ENCODE measurements at regions not wholly inside any gene's neighbourhood (a gene's known extent, or its start where the extent isn't known, plus 50 kb on each side); places are given as distances from the start of the nearest gene placed in this dataset.

DNA sequence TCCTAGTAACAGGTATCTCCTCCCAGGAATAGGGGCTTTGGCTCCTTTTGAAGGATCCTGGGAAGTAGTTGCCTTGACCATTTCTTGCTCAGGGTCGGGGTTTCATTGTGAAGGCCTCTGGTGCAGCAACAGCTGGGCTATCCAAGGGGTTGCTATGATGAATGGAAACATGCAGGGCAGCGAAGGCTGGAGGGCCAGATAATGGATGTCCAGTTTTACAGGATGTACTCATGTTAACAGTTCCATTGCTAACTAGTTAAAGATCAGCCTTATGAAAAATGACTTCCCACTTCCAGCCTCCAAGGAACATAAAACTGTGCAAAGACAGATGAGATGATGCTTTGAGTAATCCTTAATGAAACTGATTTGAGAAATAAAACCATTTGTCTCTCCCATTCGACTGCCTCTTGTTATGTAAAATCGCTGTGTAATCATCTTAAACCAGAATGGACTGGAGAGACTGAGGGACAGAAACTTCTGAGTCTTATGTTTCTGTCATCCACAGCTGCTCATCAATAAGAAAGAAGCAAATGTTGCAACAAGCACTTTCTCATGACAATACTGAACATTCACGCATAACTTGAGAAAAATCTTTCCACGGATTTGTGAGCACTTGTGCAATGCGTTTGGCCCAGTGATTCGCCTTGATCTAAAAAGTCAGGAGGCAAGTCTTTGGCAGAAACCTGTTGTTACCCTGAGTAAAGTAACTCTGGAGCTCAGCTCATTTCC lies 473.5 kb upstream of the RGMA start:
- ATAC-seq (no peak), DNase-seq (no peak)
- Histone ChIP-seq H3K9me3 (ENCODE audit: control insufficient read depth in 2 of 3, low read length in 3 of 3) (no peaks in the 10 kb centered on the region), H3K4me3 (ENCODE audit: low read length) (no peak overlapping the region), H3K27ac (ENCODE audit: low read depth, low read length) (no peak overlapping the region), H3K27me3 (ENCODE audit: control insufficient read depth in 2 of 2, insufficient read depth in 2 of 2, low read length in 2 of 2) (no peaks in the 10 kb centered on the region), H3K4me1 (ENCODE audit: control insufficient read depth in 2 of 2, insufficient read depth in 2 of 2, low read length in 2 of 2) (no peaks in the 10 kb centered on the region), H3K36me3 (ENCODE audit: control insufficient read depth in 2 of 3, insufficient read depth in 3 of 3, low read length in 3 of 3) (no peaks in the 10 kb centered on the region)
- H3K4me3 Mint-ChIP-seq, result no peak overlapping the region
- no peak overlapping the region for H3K27ac Mint-ChIP-seq
- CTCF ChIA-PET, result no interaction called here
- no peaks in the 10 kb centered on the region for H3K36me3 Mint-ChIP-seq
- POLR2A ChIA-PET, result no interaction called here
- H3K27me3 Mint-ChIP-seq, result peaks cover 0 to 17% (median 8%) of the 10 kb centered on the region in 5 donors
- intact Hi-C loops (cut with micrococcal nuclease), result no loop called here
- H3K9me3 Mint-ChIP-seq, result peaks cover 0 to 2% (median 0%) of the 10 kb centered on the region in 11 donors
- peaks cover 0 to 2% (median 0%) of the 10 kb centered on the region in 7 donors for H3K4me1 Mint-ChIP-seq

DNA sequence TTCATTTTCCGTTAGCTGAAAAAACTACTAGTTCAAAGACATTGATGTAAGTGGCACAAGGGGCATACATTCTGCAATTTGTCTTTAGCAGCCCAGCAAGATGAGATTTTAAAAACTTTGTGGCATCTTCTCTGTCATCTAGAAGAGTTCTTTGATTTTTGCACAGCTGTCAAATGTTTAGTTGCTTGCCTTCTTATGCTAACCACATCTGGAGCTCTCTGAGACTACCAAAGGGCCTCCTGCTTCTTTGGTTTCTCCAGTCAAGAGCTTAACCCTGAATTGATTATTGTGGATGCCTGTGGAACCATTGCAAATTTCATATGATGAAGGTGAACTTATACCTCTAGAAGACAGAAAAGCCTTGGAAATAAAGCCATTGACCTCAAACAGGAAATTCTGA lies 468.7 kb upstream of the RGMA start:
- H3K27ac ChIP-seq (ENCODE audit: low read depth, low read length), result no peak overlapping the region
- H3K4me1 Mint-ChIP-seq, result peaks cover 0 to 2% (median 0%) of the 10 kb centered on the region in 7 donors
- no peaks in the 10 kb centered on the region for H3K36me3 Mint-ChIP-seq
- H3K27ac Mint-ChIP-seq, result no peak overlapping the region
- H3K4me3 Mint-ChIP-seq, result no peak overlapping the region
- CTCF ChIA-PET, result no interaction called here
- no peak overlapping the region for H3K4me3 ChIP-seq (ENCODE audit: low read length)
- H3K27me3 Mint-ChIP-seq, result peaks cover 0 to 23% (median 8%) of the 10 kb centered on the region in 5 donors
- intact Hi-C loops (cut with micrococcal nuclease), result no loop called here
- no peaks in the 10 kb centered on the region for H3K4me1 ChIP-seq (ENCODE audit: control insufficient read depth in 2 of 2, insufficient read depth in 2 of 2, low read length in 2 of 2)
- no peak for DNase-seq
- ATAC-seq, result no peak
- H3K9me3 ChIP-seq (ENCODE audit: control insufficient read depth in 2 of 3, low read length in 3 of 3), result no peaks in the 10 kb centered on the region
- H3K36me3 ChIP-seq (ENCODE audit: control insufficient read depth in 2 of 3, insufficient read depth in 3 of 3, low read length in 3 of 3), result no peaks in the 10 kb centered on the region
- peaks cover 0 to 4% (median 0%) of the 10 kb centered on the region in 11 donors for H3K9me3 Mint-ChIP-seq
- POLR2A ChIA-PET, result no interaction called here
- no peaks in the 10 kb centered on the region for H3K27me3 ChIP-seq (ENCODE audit: control insufficient read depth in 2 of 2, insufficient read depth in 2 of 2, low read length in 2 of 2)

DNA sequence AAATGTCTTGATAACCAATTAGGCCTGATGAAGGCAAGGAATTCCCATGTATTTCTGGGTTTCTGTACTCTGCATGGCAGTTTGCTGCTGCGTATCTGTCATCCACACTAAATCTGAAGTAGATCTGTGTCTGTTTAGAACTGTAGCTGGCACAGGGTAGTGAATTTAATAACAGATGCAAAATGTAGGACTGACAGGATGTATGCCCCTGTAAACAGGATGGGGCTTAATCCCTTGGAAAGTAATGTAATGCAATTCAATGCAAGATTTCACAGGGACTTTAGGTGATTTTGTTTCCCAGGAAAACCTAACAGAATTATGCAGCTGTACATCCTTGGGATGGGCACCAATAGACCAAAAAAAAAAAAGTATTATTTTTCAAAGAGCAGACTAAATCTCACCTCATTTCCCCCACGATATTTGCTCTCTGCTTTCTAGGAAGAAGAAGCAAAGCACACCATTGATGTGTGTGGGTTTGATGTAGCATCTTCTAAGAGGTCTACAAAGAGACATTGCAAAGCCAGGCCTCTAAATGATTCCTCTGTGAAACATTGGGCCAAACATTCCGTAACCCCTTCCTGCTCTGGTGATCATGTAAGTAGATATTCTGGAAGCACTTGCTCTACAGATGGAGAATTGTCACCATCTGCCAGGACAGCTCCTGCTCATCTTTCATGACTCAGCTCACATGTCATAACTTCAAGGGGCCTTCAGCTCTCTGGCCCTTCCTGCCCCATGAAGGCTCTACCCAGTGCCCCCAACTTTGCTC lies 464.3 kb upstream of the RGMA start:
- ChIA-PET POLR2A (no interaction called here), CTCF (interaction anchor here (0.7 kb wide), 1 partner anchor 1536 kb away, joined by 3 read pairs; no protein-coding TSS in a partner anchor)
- no peaks in the 10 kb centered on the region for H3K4me1 ChIP-seq (ENCODE audit: control insufficient read depth in 2 of 2, insufficient read depth in 2 of 2, low read length in 2 of 2)
- no peaks in the 10 kb centered on the region for H3K9me3 ChIP-seq (ENCODE audit: control insufficient read depth in 2 of 3, low read length in 3 of 3)
- H3K27me3 Mint-ChIP-seq, result peaks cover 0 to 22% (median 12%) of the 10 kb centered on the region in 5 donors
- no peaks in the 10 kb centered on the region for H3K36me3 Mint-ChIP-seq
- H3K9me3 Mint-ChIP-seq, result peaks cover 0 to 4% (median 0%) of the 10 kb centered on the region in 11 donors
- H3K4me3 Mint-ChIP-seq, result no peak overlapping the region
- intact Hi-C loops (cut with micrococcal nuclease), result no loop called here
- H3K27me3 ChIP-seq (ENCODE audit: control insufficient read depth in 2 of 2, insufficient read depth in 2 of 2, low read length in 2 of 2), result no peaks in the 10 kb centered on the region
- H3K27ac ChIP-seq (ENCODE audit: low read depth, low read length), result no peak overlapping the region
- ATAC-seq (no peak), DNase-seq (no peak)
- H3K36me3 ChIP-seq (ENCODE audit: control insufficient read depth in 2 of 3, insufficient read depth in 3 of 3, low read length in 3 of 3), result no peaks in the 10 kb centered on the region
- no peak overlapping the region for H3K4me3 ChIP-seq (ENCODE audit: low read length)
- H3K4me1 Mint-ChIP-seq, result peaks cover 0 to 2% (median 0%) of the 10 kb centered on the region in 7 donors
- no peak overlapping the region for H3K27ac Mint-ChIP-seq

DNA sequence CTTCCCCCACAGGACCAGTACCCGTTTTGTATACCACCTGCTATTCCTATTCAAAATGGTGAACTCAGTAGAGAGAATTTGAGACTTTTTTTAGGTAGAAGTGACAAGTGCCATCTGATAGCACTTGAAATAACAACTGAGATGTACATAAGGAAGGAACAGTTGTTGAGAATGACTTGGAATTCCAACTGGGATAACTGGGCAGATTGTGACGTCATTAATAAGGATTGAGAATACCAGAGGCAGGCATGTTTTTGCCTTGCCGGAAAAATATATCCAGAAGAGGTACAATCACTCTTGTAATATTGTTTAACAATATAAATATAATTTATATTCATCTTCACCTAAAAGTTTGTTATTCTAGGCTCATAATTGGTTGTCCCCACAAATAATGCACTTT lies 454.1 kb upstream of the RGMA start:
- peaks cover 0 to 18% (median 8%) of the 10 kb centered on the region in 11 donors for H3K9me3 Mint-ChIP-seq
- ChIA-PET POLR2A (no interaction called here), CTCF (no interaction called here)
- Histone ChIP-seq H3K4me1 (ENCODE audit: control insufficient read depth in 2 of 2, insufficient read depth in 2 of 2, low read length in 2 of 2) (no peaks in the 10 kb centered on the region), H3K27ac (ENCODE audit: low read depth, low read length) (no peak overlapping the region), H3K4me3 (ENCODE audit: low read length) (no peak overlapping the region), H3K27me3 (ENCODE audit: control insufficient read depth in 2 of 2, insufficient read depth in 2 of 2, low read length in 2 of 2) (no peaks in the 10 kb centered on the region), H3K9me3 (ENCODE audit: control insufficient read depth in 2 of 3, low read length in 3 of 3) (no peaks in the 10 kb centered on the region), H3K36me3 (ENCODE audit: control insufficient read depth in 2 of 3, insufficient read depth in 3 of 3, low read length in 3 of 3) (no peaks in the 10 kb centered on the region)
- DNase-seq (no peak), ATAC-seq (no peak)
- no peaks in the 10 kb centered on the region for H3K36me3 Mint-ChIP-seq
- H3K4me1 Mint-ChIP-seq, result no peaks in the 10 kb centered on the region
- H3K27ac Mint-ChIP-seq, result no peak overlapping the region
- intact Hi-C loops (cut with micrococcal nuclease), result no loop called here
- peaks cover 0 to 16% (median 5%) of the 10 kb centered on the region in 5 donors for H3K27me3 Mint-ChIP-seq
- no peak overlapping the region for H3K4me3 Mint-ChIP-seq

DNA sequence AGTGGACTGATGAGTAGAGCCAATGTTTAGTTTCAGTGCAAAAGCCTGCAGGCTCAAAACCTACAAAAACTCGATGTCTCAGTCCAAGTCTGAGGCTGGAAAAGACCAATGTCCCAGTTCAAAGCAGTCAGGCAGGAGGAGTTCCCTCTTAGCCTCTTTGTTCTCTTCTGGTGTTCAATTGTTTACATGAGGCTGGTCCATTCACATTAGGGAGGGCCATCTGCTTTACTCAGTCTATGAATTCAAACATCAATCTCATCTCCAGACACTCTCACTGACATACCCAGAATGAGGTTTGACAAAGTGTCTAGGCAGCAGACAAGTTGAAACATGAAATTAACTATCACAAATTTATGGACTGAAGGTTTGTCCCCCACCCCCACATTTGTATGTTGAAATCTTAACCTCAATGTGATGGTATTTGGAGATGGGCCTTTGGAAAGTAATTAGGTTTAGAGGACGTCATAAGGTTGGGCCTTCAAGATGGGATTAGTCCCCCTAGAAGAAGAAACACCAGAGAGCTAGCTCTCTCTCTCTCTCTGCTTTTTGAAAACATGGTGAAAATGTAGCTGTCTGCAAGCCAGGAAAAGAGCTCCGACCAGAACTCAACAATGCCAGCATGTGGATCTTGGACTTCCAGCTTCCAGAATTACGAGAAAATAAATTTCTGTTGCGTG lies 438.5 kb upstream of the RGMA start:
- H3K27me3 Mint-ChIP-seq, result peaks cover 0 to 16% (median 9%) of the 10 kb centered on the region in 5 donors
- Histone ChIP-seq H3K4me3 (ENCODE audit: low read length) (no peak overlapping the region), H3K27me3 (ENCODE audit: control insufficient read depth in 2 of 2, insufficient read depth in 2 of 2, low read length in 2 of 2) (no peaks in the 10 kb centered on the region), H3K36me3 (ENCODE audit: control insufficient read depth in 2 of 3, insufficient read depth in 3 of 3, low read length in 3 of 3) (no peaks in the 10 kb centered on the region), H3K4me1 (ENCODE audit: control insufficient read depth in 2 of 2, insufficient read depth in 2 of 2, low read length in 2 of 2) (no peaks in the 10 kb centered on the region), H3K27ac (ENCODE audit: low read depth, low read length) (no peak overlapping the region), H3K9me3 (ENCODE audit: control insufficient read depth in 2 of 3, low read length in 3 of 3) (no peaks in the 10 kb centered on the region)
- H3K4me1 Mint-ChIP-seq, result no peaks in the 10 kb centered on the region
- peaks cover 0 to 3% (median 0%) of the 10 kb centered on the region in 5 donors for H3K36me3 Mint-ChIP-seq
- intact Hi-C loops (cut with micrococcal nuclease), result no loop called here
- H3K27ac Mint-ChIP-seq, result no peak overlapping the region
- peaks cover 0 to 2% (median 0%) of the 10 kb centered on the region in 11 donors for H3K9me3 Mint-ChIP-seq
- no peak for DNase-seq
- no peak overlapping the region for H3K4me3 Mint-ChIP-seq
- ATAC-seq, result no peak
- POLR2A ChIA-PET, result no interaction called here
- CTCF ChIA-PET, result no interaction called here

DNA sequence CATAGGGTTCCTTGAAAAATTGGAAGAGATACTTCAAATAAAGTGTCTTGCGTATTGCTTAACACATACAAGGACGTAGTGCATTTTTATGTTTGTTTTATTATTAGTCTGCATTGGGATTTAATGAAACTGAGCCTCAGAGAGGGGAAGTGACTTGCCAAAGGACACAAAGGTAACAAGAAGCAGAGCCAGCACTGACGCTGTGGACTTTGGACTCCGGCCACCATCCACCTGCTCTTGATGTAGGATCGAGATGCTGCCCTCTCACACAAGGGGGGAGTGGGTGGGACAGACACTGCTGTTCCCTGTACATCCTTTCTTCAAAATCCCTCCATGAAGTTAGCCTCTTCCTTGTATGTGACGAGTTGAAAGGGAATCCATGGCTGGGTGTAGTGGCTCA lies 435.4 kb upstream of the RGMA start:
- ChIA-PET POLR2A (no interaction called here), CTCF (no interaction called here)
- peaks cover 0 to 21% (median 12%) of the 10 kb centered on the region in 5 donors for H3K27me3 Mint-ChIP-seq
- H3K27ac Mint-ChIP-seq, result no peak overlapping the region
- Histone ChIP-seq H3K9me3 (ENCODE audit: control insufficient read depth in 2 of 3, low read length in 3 of 3) (no peaks in the 10 kb centered on the region), H3K27ac (ENCODE audit: low read depth, low read length) (no peak overlapping the region), H3K36me3 (ENCODE audit: control insufficient read depth in 2 of 3, insufficient read depth in 3 of 3, low read length in 3 of 3) (no peaks in the 10 kb centered on the region), H3K4me1 (ENCODE audit: control insufficient read depth in 2 of 2, insufficient read depth in 2 of 2, low read length in 2 of 2) (no peaks in the 10 kb centered on the region), H3K27me3 (ENCODE audit: control insufficient read depth in 2 of 2, insufficient read depth in 2 of 2, low read length in 2 of 2) (no peaks in the 10 kb centered on the region), H3K4me3 (ENCODE audit: low read length) (no peak overlapping the region)
- ATAC-seq (no peak), DNase-seq (no peak)
- peaks cover 0 to 2% (median 0%) of the 10 kb centered on the region in 11 donors for H3K9me3 Mint-ChIP-seq
- intact Hi-C loops (cut with micrococcal nuclease), result no loop called here
- H3K36me3 Mint-ChIP-seq, result peaks cover 0 to 3% (median 0%) of the 10 kb centered on the region in 5 donors
- H3K4me1 Mint-ChIP-seq, result no peaks in the 10 kb centered on the region
- no peak overlapping the region for H3K4me3 Mint-ChIP-seq

Data from naive thymus-derived CD4-positive, alpha-beta T cell (primary cell).